GM13976 (cell line): ENCODE measurements at regions not wholly inside any gene's neighbourhood (a gene's known extent, or its start where the extent isn't known, plus 50 kb on each side); places are given as distances from the start of the nearest gene placed in this dataset.

Experiments
- DNase-seq: peaks from one replicate; pipeline ENCODE4 v3.0.0; 2012; ENCODE audit warnings: low spot score
- CTCF ChIP-seq: IDR thresholded peaks from 2 replicates; pipeline ENCODE4 v1.5.1; 2012; ENCODE audit warnings: borderline replicate concordance, mild to moderate bottlenecking; ENCODE audit not compliant: insufficient read depth; ENCODE audit errors: extremely low read depth, missing control alignments, control extremely low read depth
- in situ Hi-C: fragments of 300-500 bp; cut with MboI; formaldehyde crosslinking; loops from one replicate; pipeline ENCODE4 v1.12.0; 2022; ENCODE audit warnings: low sequenced_read_pairs, mixed read lengths, inconsistent platforms; ENCODE audit not compliant: unreplicated experiment

- no peak for DNase-seq
- in situ Hi-C loops, result no loop called here
- TF ChIP-seq CTCF, result no peak
Measured at GRCh38 chr16:86217891-86218270, 292.4 kb upstream of the FOXF1 start.

- no peak for TF ChIP-seq CTCF
- DNase-seq, result no peak
- in situ Hi-C loops, result no loop called here
Measured at GRCh38 chr16:86218479-86219170, 291.7 kb upstream of the FOXF1 start.

GRCh38 chr16:86219655-86220445 is 290.5 kb upstream of the FOXF1 start:
- TF ChIP-seq CTCF, result no peak
- in situ Hi-C loops, result no loop called here
- DNase-seq, result no peak

GRCh38 chr16:86220561-86220960 is 289.8 kb upstream of the FOXF1 start:
- DNase-seq, result no peak
- in situ Hi-C loops, result no loop called here
- no peak for TF ChIP-seq CTCF

- in situ Hi-C loops, result no loop called here
- no peak for DNase-seq
- no peak for TF ChIP-seq CTCF
Measured at GRCh38 chr16:86221085-86221484, 289.2 kb upstream of the FOXF1 start.

- in situ Hi-C loops, result no loop called here
- TF ChIP-seq CTCF, result no peak
- no peak for DNase-seq
Measured at GRCh38 chr16:86222547-86222946, 287.8 kb upstream of the FOXF1 start.
